Stimulated activated CD4-positive, alpha-beta T cell treated with anti-CD3 and anti-CD28 coated beads, Interleukin-12 subunit alpha, Interleukin-12 subunit beta, amount 100 ng/mL, for 48 hours (primary cell): ENCODE measurements at regions not wholly inside any gene's neighbourhood (a gene's known extent, or its start where the extent isn't known, plus 50 kb on each side); places are given as distances from the start of the nearest gene placed in this dataset.
"Not testable (repeated sequence)": the region's sequence is repeated elsewhere in the genome, so short reads cannot be mapped to it uniquely, and the experiment has no call there.

Experiments
- DNase-seq, 3 donors: peaks; one replicate each; pipeline ENCODE4 v3.0.0-alpha.2; 2020; ENCODE audit warnings: low read depth in 2 of 3, low spot score in 1 of 3

- DNase-seq, result not testable (repeated sequence)
These were observed 128.4 kb downstream of the TNFRSF13B start for GRCh38 chr17:16843511-16843910.

DNA sequence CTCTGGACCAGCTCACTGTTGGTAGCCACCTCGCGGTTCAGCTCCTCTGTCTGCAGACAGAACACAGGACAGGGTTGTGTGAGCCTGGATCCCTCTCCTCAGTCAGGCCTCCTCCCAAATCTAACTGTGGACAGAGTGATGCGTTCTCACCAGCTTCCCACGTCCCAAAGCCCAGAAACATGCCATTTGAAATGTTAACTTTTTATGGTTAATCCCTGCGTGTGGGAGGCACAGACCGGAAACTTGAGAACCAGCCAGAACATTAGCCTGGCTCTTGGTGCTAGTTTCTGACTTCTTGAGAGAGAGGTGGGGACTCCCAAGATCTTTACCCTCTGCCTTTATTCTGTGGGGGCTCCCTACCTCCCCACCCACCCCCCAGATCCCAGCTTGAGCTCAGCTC, 129.6 kb downstream of the TNFRSF13B start:
- not testable (repeated sequence) for DNase-seq

DNA sequence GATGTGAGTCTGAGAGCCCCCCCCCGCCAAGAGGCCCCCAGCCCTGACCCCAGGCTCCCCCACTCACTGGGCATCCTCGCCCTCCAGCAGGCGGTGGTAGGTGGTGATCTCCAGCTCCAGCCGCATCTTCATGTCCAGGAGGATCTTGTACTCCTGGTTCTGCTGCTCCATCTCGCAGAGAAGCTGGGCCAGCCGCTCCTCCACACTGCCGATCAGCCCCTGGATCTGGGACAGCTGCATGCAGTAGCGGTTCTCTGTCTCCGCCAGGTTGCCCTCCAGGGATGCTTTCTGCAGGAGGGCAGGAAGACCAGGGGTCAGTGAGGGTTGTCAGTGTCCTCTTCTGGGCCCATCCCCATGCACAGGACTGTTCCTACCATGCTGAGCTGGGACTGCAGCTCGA, 130.0 kb downstream of the TNFRSF13B start:
- DNase-seq, result not testable (repeated sequence)

DNA sequence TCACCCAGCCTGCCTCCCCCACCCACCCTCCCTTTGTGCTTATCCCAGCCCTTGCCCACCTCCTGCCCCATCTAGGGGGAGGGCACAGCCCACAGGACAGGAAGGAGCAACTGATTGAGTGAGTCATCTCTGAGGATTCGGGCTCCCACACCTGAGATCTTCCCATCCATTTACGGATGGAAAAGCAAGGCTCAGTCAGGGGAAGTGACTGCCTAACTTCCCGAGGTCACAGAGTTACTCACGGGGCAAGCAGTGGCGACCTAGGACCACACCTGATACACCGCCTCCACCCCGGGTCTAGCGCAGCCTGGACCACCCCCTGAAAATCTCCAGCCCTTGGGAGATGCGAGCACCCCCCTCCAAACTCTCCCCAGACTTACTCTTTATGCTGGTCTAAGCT, 131.7 kb downstream of the TNFRSF13B start:
- DNase-seq, result not testable (repeated sequence)

DNA sequence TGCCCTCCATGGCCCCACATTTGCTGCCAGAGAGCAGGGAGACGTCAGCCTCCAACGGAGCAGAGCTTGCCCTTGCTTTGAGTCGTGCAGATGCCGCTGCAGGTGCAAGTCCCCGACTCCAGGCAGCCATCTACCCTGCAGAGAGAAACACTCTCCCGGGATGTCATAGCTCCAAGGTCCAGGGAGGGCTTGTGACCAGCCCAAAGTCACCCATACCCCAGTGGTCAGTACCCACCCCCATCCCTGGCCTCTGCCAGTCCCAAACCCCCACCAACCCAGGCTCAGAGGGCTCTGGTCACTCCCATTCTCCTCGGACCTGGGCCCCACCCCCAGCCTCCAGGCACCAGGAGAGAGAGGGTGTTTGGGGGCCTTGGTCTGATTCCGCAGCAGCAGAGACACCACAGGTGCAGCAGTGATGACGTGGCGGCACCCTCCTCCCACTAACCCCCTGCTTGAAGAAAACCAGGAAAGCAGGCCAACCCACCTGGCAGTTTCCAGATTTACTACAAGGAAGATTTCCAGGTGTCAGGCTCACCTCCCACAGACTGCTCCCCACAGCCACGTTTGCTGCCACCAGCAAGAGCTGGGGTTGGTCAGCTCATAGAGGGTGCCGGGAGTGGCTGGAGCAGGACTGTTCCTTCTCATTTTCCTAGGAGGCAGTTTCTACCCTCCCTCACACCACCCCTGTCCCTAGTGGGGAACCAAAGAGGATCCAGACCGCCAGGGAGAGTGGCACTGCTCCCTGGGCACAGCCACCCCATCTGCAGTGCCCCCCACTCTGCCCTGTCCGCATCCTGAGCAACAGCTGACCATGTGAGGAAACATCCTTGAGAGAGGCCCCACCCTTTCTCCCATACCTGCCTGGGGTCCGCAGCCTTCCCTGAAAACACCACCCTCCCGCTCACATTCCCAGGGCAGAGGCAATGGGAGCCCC, 132.4 kb downstream of the TNFRSF13B start:
- DNase-seq, result not testable (repeated sequence)

GRCh38 chr17:16838795-16839194, 133.1 kb downstream of the TNFRSF13B start:
- DNase-seq, result not testable (repeated sequence)

GRCh38 chr17:16838287-16838686, 133.6 kb downstream of the TNFRSF13B start:
- not testable (repeated sequence) for DNase-seq

- DNase-seq, result not testable (repeated sequence)
These were observed 134.3 kb downstream of the TNFRSF13B start for GRCh38 chr17:16837468-16838266.

GRCh38 chr17:16836315-16836915, 135.5 kb downstream of the TNFRSF13B start:
- not testable (repeated sequence) for DNase-seq

- not testable (repeated sequence) for DNase-seq
These were observed 138.4 kb downstream of the TNFRSF13B start for GRCh38 chr17:16833517-16833916.

DNA sequence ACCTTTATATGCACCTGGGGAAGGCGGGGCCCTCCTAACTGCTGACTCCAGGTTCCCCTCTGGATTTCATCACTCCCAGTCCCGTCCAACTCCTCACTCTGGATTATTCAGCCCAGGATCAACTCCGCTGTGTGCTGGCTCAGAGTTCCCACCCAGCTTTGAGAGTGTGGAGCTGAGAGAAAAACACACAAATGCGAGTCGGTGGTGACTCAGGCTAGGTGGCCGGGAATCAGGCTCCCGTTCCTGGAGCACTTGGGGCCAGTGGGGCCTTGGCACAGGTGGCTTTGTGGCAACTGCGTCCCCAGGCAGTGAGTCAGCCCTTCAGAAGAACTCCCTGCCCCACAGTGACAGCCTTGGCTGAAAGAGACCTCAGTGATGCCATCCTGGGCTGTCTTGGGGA, 139.1 kb downstream of the TNFRSF13B start:
- DNase-seq, result not testable (repeated sequence)

DNA sequence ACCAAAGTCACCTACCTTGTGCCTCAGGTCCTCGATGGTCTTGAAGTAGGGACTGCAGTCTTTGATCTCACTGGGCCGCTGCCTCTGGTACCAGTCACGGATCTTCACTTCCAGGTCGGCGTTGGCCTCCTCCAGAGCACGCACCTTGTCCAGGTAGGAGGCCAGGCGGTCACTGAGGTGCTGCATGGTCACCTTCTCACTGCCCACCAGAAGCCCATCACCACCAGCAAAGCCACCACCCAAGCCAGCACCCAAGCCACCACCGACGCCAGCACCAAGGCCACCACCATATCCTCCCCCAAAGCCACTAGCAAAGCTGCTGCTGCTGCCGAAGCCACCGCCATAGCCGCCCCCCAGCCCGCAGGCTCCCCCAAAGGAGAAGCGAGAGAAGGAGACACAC, 139.7 kb downstream of the TNFRSF13B start:
- not testable (repeated sequence) for DNase-seq

- not testable (repeated sequence) for DNase-seq
These were observed 140.7 kb downstream of the CCDC144A start for GRCh38 chr17:16830770-16831169.

GRCh38 chr17:16830219-16830618, 140.2 kb downstream of the CCDC144A start:
- DNase-seq, result not testable (repeated sequence)
